GM18867 (cell line): ENCODE measurements at regions not wholly inside any gene's neighbourhood (a gene's known extent, or its start where the extent isn't known, plus 50 kb on each side); places are given as distances from the start of the nearest gene placed in this dataset.
"Not testable (repeated sequence)": the region's sequence is repeated elsewhere in the genome, so short reads cannot be mapped to it uniquely, and the experiment has no call there.

Experiments
- ATAC-seq: cut with Tn5 transposase; IDR thresholded peaks from one replicate; pipeline ENCODE4 v1.9.1; 2021; ENCODE audit warnings: mild to moderate bottlenecking, moderate library complexity; ENCODE audit not compliant: unreplicated experiment

- ATAC-seq = no peak
These were observed 144.0 kb upstream of the ITGB1 start for GRCh38 chr10:33102071-33102470.

- no peak for ATAC-seq
These were observed 143.4 kb upstream of the ITGB1 start for GRCh38 chr10:33101392-33101787.

- ATAC-seq = no peak
These were observed 142.9 kb upstream of the ITGB1 start for GRCh38 chr10:33100781-33101391.

GRCh38 chr10:33099748-33100147 lies 141.7 kb upstream of the ITGB1 start:
- no peak for ATAC-seq

- no peak for ATAC-seq
These were observed 141.1 kb upstream of the ITGB1 start for GRCh38 chr10:33098951-33099663.

- peak; percentile 76 for ATAC-seq
These were observed 138.1 kb upstream of the ITGB1 start for GRCh38 chr10:33095867-33096815.

- ATAC-seq = no peak
These were observed 136.4 kb upstream of the ITGB1 start for GRCh38 chr10:33094263-33095051.

GRCh38 chr10:33093362-33093761 lies 135.3 kb upstream of the ITGB1 start:
- ATAC-seq = no peak

- ATAC-seq = no peak
These were observed 134.6 kb upstream of the ITGB1 start for GRCh38 chr10:33092596-33092995.

- ATAC-seq = no peak
These were observed 133.2 kb upstream of the ITGB1 start for GRCh38 chr10:33091201-33091600.

GRCh38 chr10:33088990-33089389 lies 131.0 kb upstream of the ITGB1 start:
- no peak for ATAC-seq

- no peak for ATAC-seq
These were observed 129.9 kb upstream of the ITGB1 start for GRCh38 chr10:33087922-33088321.

- ATAC-seq = no peak
These were observed 129.1 kb upstream of the ITGB1 start for GRCh38 chr10:33087152-33087551.

GRCh38 chr10:33086100-33086499 lies 128.1 kb upstream of the ITGB1 start:
- ATAC-seq = no peak

GRCh38 chr10:33085313-33085833 lies 127.3 kb upstream of the ITGB1 start:
- no peak for ATAC-seq

GRCh38 chr10:33084453-33084852 lies 126.4 kb upstream of the ITGB1 start:
- ATAC-seq = no peak

GRCh38 chr10:33082373-33082895 lies 124.4 kb upstream of the ITGB1 start:
- no peak for ATAC-seq

- not testable (repeated sequence) for ATAC-seq
These were observed 122.4 kb upstream of the ITGB1 start for GRCh38 chr10:33080467-33080866.

GRCh38 chr10:33074443-33074842 lies 116.4 kb upstream of the ITGB1 start:
- ATAC-seq = no peak
